ENCODE measurements at regions not wholly inside any gene's neighbourhood (a gene's known extent, or its start where the extent isn't known, plus 50 kb on each side); places are given as distances from the start of the nearest gene placed in this dataset.

- no peak for DNase-seq (ENCODE audit: low read depth)
- H3K4me3 ChIP-seq (ENCODE audit: low read length) = no peak overlapping the region
These were observed 274.5 kb downstream of the BCL11A start for GRCh38 chr2:60278906-60279305.

DNA sequence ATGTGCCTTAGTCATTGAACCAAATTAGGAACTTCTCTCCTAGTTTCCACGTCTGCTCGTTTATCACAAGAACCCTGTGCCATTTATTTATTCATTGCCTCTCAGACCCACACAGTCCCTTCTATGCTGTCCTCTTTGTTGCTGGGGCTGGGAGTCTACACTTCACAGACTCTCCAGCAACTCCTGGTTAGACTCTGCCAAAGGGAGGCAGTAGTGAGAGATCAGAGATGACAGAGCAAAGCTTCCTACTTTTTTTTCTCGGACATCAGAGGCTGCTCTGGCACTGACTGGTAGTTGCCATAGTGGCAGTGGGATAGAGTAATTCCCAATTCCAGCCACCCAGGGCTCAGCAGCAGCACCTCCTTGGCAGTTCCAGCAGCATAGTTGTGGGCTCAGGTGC, 277.5 kb downstream of the BCL11A start:
- TF ChIP-seq CTCF (conservative IDR thresholded peaks at IDR 0.05; ENCODE audit: low read length) = no peak
- no peak for DNase-seq (ENCODE audit: low read depth)
- H3K4me3 ChIP-seq (ENCODE audit: low read length) = no peak overlapping the region

More at GRCh38 chr2:60278906-60279305, 274.5 kb downstream of the BCL11A start:
- TF ChIP-seq CTCF (conservative IDR thresholded peaks at IDR 0.05; ENCODE audit: low read length) = no peak

- H3K4me3 ChIP-seq (ENCODE audit: low read length) = no peak overlapping the region
- TF ChIP-seq CTCF (conservative IDR thresholded peaks at IDR 0.05; ENCODE audit: low read length) = no peak
- DNase-seq (ENCODE audit: low read depth) = no peak
These were observed 279.6 kb downstream of the BCL11A start for GRCh38 chr2:60273836-60274235.

DNA sequence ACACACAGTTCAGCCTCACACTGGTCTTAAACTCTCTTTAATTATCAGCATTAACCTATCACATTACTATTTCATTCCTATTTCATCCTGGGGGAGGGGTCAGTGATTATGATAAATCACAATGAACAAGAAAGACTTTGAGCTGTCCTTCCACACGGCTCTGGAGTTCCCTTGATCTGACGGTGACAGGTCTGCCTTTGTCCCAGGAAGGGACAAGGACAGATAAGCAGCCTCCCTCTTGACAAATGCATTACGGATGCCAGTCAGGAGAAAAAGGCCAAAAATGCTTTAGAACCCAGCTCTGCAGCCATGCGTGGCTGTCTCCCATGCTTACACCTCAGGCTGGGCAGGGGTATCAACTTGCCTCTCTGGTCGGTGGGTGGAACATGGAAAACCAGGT, 281.7 kb downstream of the BCL11A start:
- TF ChIP-seq CTCF (conservative IDR thresholded peaks at IDR 0.05; ENCODE audit: low read length) = no peak
- H3K4me3 ChIP-seq (ENCODE audit: low read length) = no peak overlapping the region
- DNase-seq (ENCODE audit: low read depth) = no peak

DNA sequence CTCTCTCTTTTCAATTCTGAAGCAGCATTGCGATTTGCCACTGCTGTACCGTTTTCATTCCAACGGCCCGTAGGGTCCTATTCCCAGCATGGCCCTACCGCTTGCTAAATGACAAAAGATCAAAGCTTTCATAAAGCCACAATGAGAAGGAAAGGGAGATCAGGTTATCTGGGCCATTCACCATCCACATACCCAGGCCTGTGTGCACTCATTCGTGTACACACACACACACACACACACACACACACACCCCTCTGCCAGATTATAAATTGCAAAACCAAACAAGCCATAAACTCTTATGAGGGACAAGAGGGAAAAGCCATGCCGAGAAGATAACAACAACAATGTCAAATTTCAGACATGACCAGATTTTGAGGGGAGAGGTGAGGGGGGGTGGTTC, 282.3 kb downstream of the BCL11A start:
- H3K4me3 ChIP-seq (ENCODE audit: low read length) = no peak overlapping the region
- no peak for TF ChIP-seq CTCF (conservative IDR thresholded peaks at IDR 0.05; ENCODE audit: low read length)
- DNase-seq (ENCODE audit: low read depth) = no peak

DNA sequence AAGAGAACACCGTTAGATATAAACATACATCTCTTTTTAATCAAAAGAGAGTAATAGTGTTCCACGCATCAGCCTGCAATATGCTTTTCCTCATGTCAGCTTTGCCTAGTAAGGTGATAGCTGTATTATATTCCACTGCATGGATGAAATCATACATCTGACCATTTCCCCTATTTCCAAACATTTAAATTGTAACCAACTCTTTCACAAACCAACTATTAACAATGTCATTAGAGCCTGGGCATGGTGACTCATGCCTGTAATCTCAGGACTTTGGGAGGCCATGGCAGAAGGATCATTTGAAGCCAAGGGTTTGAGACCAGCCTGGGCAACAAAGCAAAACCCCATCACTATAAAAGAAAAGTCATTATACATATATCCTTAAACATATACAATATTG, 284.8 kb downstream of the BCL11A start:
- DNase-seq (ENCODE audit: low read depth) = no peak
- TF ChIP-seq CTCF (conservative IDR thresholded peaks at IDR 0.05; ENCODE audit: low read length) = no peak
- H3K4me3 ChIP-seq (ENCODE audit: low read length) = no peak overlapping the region

DNA sequence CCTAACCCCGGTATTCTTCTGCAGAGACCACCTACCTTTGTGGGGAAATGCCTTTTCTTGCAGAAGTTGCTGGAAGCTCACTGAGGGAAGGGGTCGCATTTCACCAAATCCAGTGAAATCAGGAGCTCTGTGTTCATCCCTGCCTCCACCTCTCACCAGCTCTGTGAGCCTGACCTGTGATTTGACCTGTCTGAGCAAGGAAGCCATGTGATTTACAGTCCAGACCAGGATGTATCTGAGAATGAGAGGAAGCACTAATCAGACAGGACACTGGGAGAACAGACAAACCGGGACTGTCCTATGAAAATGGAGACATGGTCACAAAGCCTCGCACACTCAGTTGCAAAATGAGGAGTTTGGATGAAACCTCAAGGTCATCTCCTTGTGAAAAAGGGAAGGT, 285.4 kb downstream of the BCL11A start:
- no peak for TF ChIP-seq CTCF (conservative IDR thresholded peaks at IDR 0.05; ENCODE audit: low read length)

More for the DNA sequence above, 285.4 kb downstream of the BCL11A start:
- H3K4me3 ChIP-seq (ENCODE audit: low read length) = no peak overlapping the region
- DNase-seq (ENCODE audit: low read depth) = no peak
